DND-41 (cell line): ENCODE measurements at regions not wholly inside any gene's neighbourhood (a gene's known extent, or its start where the extent isn't known, plus 50 kb on each side); places are given as distances from the start of the nearest gene placed in this dataset.

Experiments used
- ATAC-seq: fragments of 200-7000 bp; cut with Tn5 transposase; 3 replicates; pipeline ENCODE4 v1.9.1; 2021; ENCODE audit warnings: low read depth; ENCODE audit not compliant: insufficient read depth
- DNase-seq: peaks from one replicate; pipeline ENCODE4 v3.0.0-alpha.2; 2020
- H2AFZ ChIP-seq: 2 replicates; pipeline ENCODE4 v1.6.0; 2012; ENCODE audit warnings: low read depth, low read length
- H3K27ac ChIP-seq: 2 replicates; pipeline ENCODE4 v1.5.1; 2012; ENCODE audit warnings: low read length, inconsistent platforms
- H3K27me3 ChIP-seq: fragments of 200-600 bp; sonication (generic); 2 replicates; pipeline ENCODE4 v1.6.0; 2012; ENCODE audit warnings: low read length, mild to moderate bottlenecking, inconsistent platforms; ENCODE audit not compliant: insufficient read depth, poor library complexity
- H3K36me3 ChIP-seq: 2 replicates; pipeline ENCODE4 v1.5.1; 2012; ENCODE audit warnings: low read length, inconsistent platforms; ENCODE audit not compliant: insufficient read depth
- H3K4me1 ChIP-seq: 2 replicates; pipeline ENCODE4 v1.5.1; 2012; ENCODE audit warnings: mild to moderate bottlenecking, low read length; ENCODE audit not compliant: insufficient read depth
- H3K4me2 ChIP-seq: 2 replicates; pipeline ENCODE4 v1.6.0; 2012; ENCODE audit warnings: mild to moderate bottlenecking, moderate library complexity, low read length, inconsistent platforms; ENCODE audit not compliant: insufficient read depth
- H3K4me3 ChIP-seq, 2 experiments: fragments of 200-600 bp in 1 of 2; shearing (Covaris generic) in 1 of 2; 2 replicates each; pipeline ENCODE4 v1.5.1; 2012 to 2016; ENCODE audit warnings: inconsistent platforms in 2 of 2, low read length in 2 of 2, mild to moderate bottlenecking in 2 of 2, low read depth in 1 of 2, moderate library complexity in 1 of 2
- H3K79me2 ChIP-seq: 2 replicates; pipeline ENCODE4 v1.6.0; 2012; ENCODE audit warnings: low read length, inconsistent platforms; ENCODE audit not compliant: insufficient read depth
- H3K9ac ChIP-seq: 2 replicates; pipeline ENCODE4 v1.6.0; 2012; ENCODE audit warnings: low read depth, mild to moderate bottlenecking, inconsistent platforms, low read length, moderate library complexity
- H3K9me3 ChIP-seq: 2 replicates; pipeline ENCODE4 v1.5.1; 2012; ENCODE audit warnings: low read length, moderate library complexity, mild to moderate bottlenecking, inconsistent platforms; ENCODE audit not compliant: insufficient read depth, severe bottlenecking
- H4K20me1 ChIP-seq: 2 replicates; pipeline ENCODE4 v1.6.0; 2012; ENCODE audit warnings: low read length; ENCODE audit not compliant: insufficient read depth
- CTCF ChIP-seq: IDR thresholded peaks from 2 replicates; pipeline ENCODE4 v1.5.1; 2012; ENCODE audit warnings: borderline replicate concordance, low read length, moderate library complexity, mild to moderate bottlenecking; ENCODE audit not compliant: poor library complexity, severe bottlenecking; ENCODE audit errors: extremely low read depth
- EZH2 ChIP-seq: IDR thresholded peaks from 3 replicates; pipeline ENCODE4 v1.6.1; 2012; ENCODE audit warnings: borderline replicate concordance, low read depth, mild to moderate bottlenecking, moderate library complexity, low read length, inconsistent platforms; ENCODE audit not compliant: severe bottlenecking

- no peak for ATAC-seq
- Histone ChIP-seq H3K79me2 (no peaks in the 10 kb centered on the region), H3K4me2 (no peak overlapping the region), H3K4me1 (no peaks in the 10 kb centered on the region), H3K9me3 (no peaks in the 10 kb centered on the region), H3K27me3 (no peaks in the 10 kb centered on the region), H3K9ac (no peak overlapping the region), H4K20me1 (no peaks in the 10 kb centered on the region), H3K36me3 (no peaks in the 10 kb centered on the region), H3K4me3 (no peak overlapping the region), H3K27ac (no peak overlapping the region), H2AFZ (no peak overlapping the region)
- TF ChIP-seq CTCF (no peak), EZH2 (no peak)
- no peak for DNase-seq
Measured at GRCh38 chr12:131615326-131616042, 95.4 kb upstream of the SFSWAP start.

- H4K20me1 ChIP-seq, result no peaks in the 10 kb centered on the region
- no peak for DNase-seq
- H3K4me2 ChIP-seq, result no peak overlapping the region
- no peak for ATAC-seq
- TF ChIP-seq CTCF (no peak), EZH2 (no peak)
- no peaks in the 10 kb centered on the region for H3K79me2 ChIP-seq
- no peak overlapping the region for H3K27ac ChIP-seq
- no peaks in the 10 kb centered on the region for H3K4me1 ChIP-seq
- H3K9me3 ChIP-seq, result no peaks in the 10 kb centered on the region
- no peaks in the 10 kb centered on the region for H3K36me3 ChIP-seq
- H3K4me3 ChIP-seq, result no peak overlapping the region
- no peak overlapping the region for H3K9ac ChIP-seq
- no peak overlapping the region for H2AFZ ChIP-seq
- H3K27me3 ChIP-seq, result no peaks in the 10 kb centered on the region
Measured at GRCh38 chr12:131616043-131616700, 94.7 kb upstream of the SFSWAP start.

GRCh38 chr12:131616738-131617137 lies 94.2 kb upstream of the SFSWAP start:
- no peak for ATAC-seq
- H3K9ac ChIP-seq, result no peak overlapping the region
- H4K20me1 ChIP-seq, result no peaks in the 10 kb centered on the region
- H3K79me2 ChIP-seq, result no peaks in the 10 kb centered on the region
- DNase-seq, result no peak
- H3K4me3 ChIP-seq, result no peak overlapping the region
- TF ChIP-seq EZH2 (no peak), CTCF (no peak)
- H3K4me1 ChIP-seq, result no peaks in the 10 kb centered on the region
- no peaks in the 10 kb centered on the region for H3K27me3 ChIP-seq
- H3K4me2 ChIP-seq, result no peak overlapping the region
- H3K27ac ChIP-seq, result no peak overlapping the region
- no peak overlapping the region for H2AFZ ChIP-seq
- H3K9me3 ChIP-seq, result no peaks in the 10 kb centered on the region
- H3K36me3 ChIP-seq, result no peaks in the 10 kb centered on the region
